WTC11 (cell line): ENCODE measurements at regions not wholly inside any gene's neighbourhood (a gene's known extent, or its start where the extent isn't known, plus 50 kb on each side); places are given as distances from the start of the nearest gene placed in this dataset.

ENCODE experiments used
- ATAC-seq: fragments of 200-7000 bp; cut with Tn5 transposase; 2 replicates; pipeline ENCODE4 v1.10.0; 2021; ENCODE audit warnings: mild to moderate bottlenecking, moderate library complexity
- CTCF ChIA-PET: fragments of 300-600 bp; sonication (Branson Sonifier 250); formaldehyde crosslinking; loops from one replicate; lab custom pipeline; 2021; ENCODE audit warnings: antibody characterized with exemption; lab: Charles Lee
- POLR2A ChIA-PET: fragments of 350-600 bp; sonication (Branson Sonifier 250); formaldehyde crosslinking; loops from one replicate; lab custom pipeline; 2021; ENCODE audit warnings: antibody characterized with exemption; lab: Charles Lee
- DNase-seq: peaks from one replicate; pipeline ENCODE4 v3.0.0; 2021; ENCODE audit warnings: low spot score
- H3K27ac Mint-ChIP-seq: 2 replicates; pipeline ENCODE4 v1.8.0; 2021; ENCODE audit warnings: mixed read lengths
- H3K27me3 Mint-ChIP-seq: 2 replicates; pipeline ENCODE4 v1.8.0; 2021; ENCODE audit warnings: low read depth, mild to moderate bottlenecking, moderate library complexity, mixed read lengths
- H3K36me3 Mint-ChIP-seq: 2 replicates; pipeline ENCODE4 v1.8.0; 2021; ENCODE audit warnings: mixed read lengths
- H3K4me1 Mint-ChIP-seq: 2 replicates; pipeline ENCODE4 v1.8.0; 2022; ENCODE audit warnings: mixed read lengths
- H3K4me3 Mint-ChIP-seq: 2 replicates; pipeline ENCODE4 v1.8.0; 2021; ENCODE audit warnings: mild to moderate bottlenecking, moderate library complexity, mixed read lengths
- H3K9me3 Mint-ChIP-seq: 2 replicates; pipeline ENCODE4 v1.8.0; 2021; ENCODE audit warnings: mixed read lengths
- CREM ChIP-seq: sonication (generic); formaldehyde crosslinking; IDR thresholded peaks from 2 replicates; pipeline ENCODE4 v1.8.1; 2022; ENCODE audit warnings: mild to moderate bottlenecking, missing genetic modification reagents, moderate library complexity
- FOXK1 ChIP-seq: sonication (generic); formaldehyde crosslinking; IDR thresholded peaks from 2 replicates; pipeline ENCODE4 v1.8.0; 2022; ENCODE audit warnings: mild to moderate bottlenecking, moderate library complexity, missing genetic modification reagents
- NFE2L1 ChIP-seq: sonication (generic); formaldehyde crosslinking; IDR thresholded peaks from 2 replicates; pipeline ENCODE4 v1.8.1; 2023; ENCODE audit warnings: missing genetic modification reagents
- SMAD3 ChIP-seq: sonication (generic); formaldehyde crosslinking; IDR thresholded peaks from 2 replicates; pipeline ENCODE4 v1.8.0; 2022; ENCODE audit warnings: missing genetic modification reagents, mild to moderate bottlenecking, borderline replicate concordance
- TEAD4 ChIP-seq: sonication (generic); formaldehyde crosslinking; IDR thresholded peaks from 2 replicates; pipeline ENCODE4 v1.8.0; 2022; ENCODE audit warnings: mild to moderate bottlenecking, missing genetic modification reagents
- TP53 ChIP-seq: sonication (generic); formaldehyde crosslinking; IDR thresholded peaks from 2 replicates; pipeline ENCODE4 v1.8.1; 2023; ENCODE audit warnings: mild to moderate bottlenecking, missing genetic modification reagents
- ZBTB21 ChIP-seq: sonication (generic); formaldehyde crosslinking; IDR thresholded peaks from 2 replicates; pipeline ENCODE4 v1.8.1; 2023; ENCODE audit warnings: mild to moderate bottlenecking, missing genetic modification reagents, borderline replicate concordance
- ZNF219 ChIP-seq: sonication (generic); formaldehyde crosslinking; IDR thresholded peaks from 2 replicates; pipeline ENCODE4 v1.8.0; 2023; ENCODE audit warnings: missing genetic modification reagents, mild to moderate bottlenecking, borderline replicate concordance
- TF ChIP-seq, protein P1 (sequence below): sonication (generic); formaldehyde crosslinking; IDR thresholded peaks from 2 replicates; pipeline ENCODE4 v1.8.1; 2022; ENCODE audit warnings: missing genetic modification reagents, borderline replicate concordance
- TF ChIP-seq, protein P2 (sequence below): sonication (generic); formaldehyde crosslinking; IDR thresholded peaks from 2 replicates; pipeline ENCODE4 v1.8.1; 2023; ENCODE audit warnings: mild to moderate bottlenecking, moderate library complexity, missing genetic modification reagents
- TF ChIP-seq, protein P3 (sequence below): sonication (generic); formaldehyde crosslinking; conservative IDR thresholded peaks from 2 replicates; pipeline ENCODE4 v1.8.1; 2022; ENCODE audit warnings: mild to moderate bottlenecking, missing genetic modification reagents
- TF ChIP-seq, protein P4 (sequence below): sonication (generic); formaldehyde crosslinking; IDR thresholded peaks from 2 replicates; pipeline ENCODE4 v1.8.0; 2022; ENCODE audit warnings: mild to moderate bottlenecking, missing genetic modification reagents
- TF ChIP-seq, protein P5 (sequence below): fragments of 250-450 bp; sonication (Bioruptor Pico); IDR thresholded peaks from 2 replicates; pipeline ENCODE4 v1.9.0; 2021; ENCODE audit warnings: mild to moderate bottlenecking
- TF ChIP-seq, protein P6 (sequence below): sonication (generic); formaldehyde crosslinking; IDR thresholded peaks from 2 replicates; pipeline ENCODE4 v1.8.1; 2022; ENCODE audit warnings: low read depth, mild to moderate bottlenecking, moderate library complexity, missing genetic modification reagents, borderline replicate concordance
- TF ChIP-seq, protein P7 (sequence below): fragments of 200-600 bp; IDR thresholded peaks from 2 replicates; pipeline ENCODE4 v1.8.0; 2022; ENCODE audit warnings: antibody characterized with exemption
- TF ChIP-seq, protein P8 (sequence below): sonication (generic); formaldehyde crosslinking; IDR thresholded peaks from 2 replicates; pipeline ENCODE4 v1.8.0; 2023; ENCODE audit warnings: missing genetic modification reagents
- TF ChIP-seq, protein P9 (sequence below): sonication (generic); formaldehyde crosslinking; IDR thresholded peaks from 2 replicates; pipeline ENCODE4 v1.8.0; 2022; ENCODE audit warnings: mild to moderate bottlenecking, missing genetic modification reagents
- TF ChIP-seq, protein P10 (sequence below): sonication (generic); formaldehyde crosslinking; IDR thresholded peaks from 2 replicates; pipeline ENCODE4 v1.8.1; 2022; ENCODE audit warnings: low read depth, missing genetic modification reagents, borderline replicate concordance

DNA sequence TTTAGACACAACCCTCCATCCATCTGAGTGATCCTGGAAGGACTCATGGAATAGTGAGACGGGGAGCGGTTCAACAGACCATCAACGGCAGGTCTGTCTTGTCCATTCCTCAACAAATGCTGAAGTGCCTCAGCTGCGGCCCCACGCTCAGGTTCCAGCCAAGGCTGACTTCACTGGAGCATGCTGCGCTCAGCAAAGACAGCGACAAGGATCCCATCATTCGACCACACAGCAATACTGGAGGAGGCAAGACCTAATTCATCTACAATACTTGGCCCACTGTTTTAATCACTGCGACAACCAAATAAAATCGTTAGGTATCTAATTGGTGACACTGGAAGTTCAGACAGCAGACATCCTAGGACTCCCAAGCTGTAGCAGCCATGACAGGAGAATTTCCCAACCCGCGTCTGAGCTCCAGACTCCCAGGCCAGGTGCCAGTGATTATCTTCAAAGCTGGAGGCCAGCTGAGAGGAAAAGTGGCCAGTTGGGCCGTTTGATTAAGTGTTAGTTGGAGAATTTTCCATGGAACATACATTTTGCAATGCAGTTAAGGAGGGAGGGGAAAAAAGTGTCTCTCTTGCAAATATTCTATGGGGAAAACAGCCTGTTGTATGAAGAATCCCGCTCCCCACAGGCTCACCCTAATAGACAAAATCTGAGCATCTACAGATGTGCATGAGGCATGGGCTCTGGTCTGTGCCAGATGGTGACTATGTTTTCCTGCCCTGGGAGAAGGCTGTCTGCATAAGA lies 92.5 kb upstream of the SLC35G4 start:
- Mint-ChIP-seq H3K27me3 (peaks cover 12% of the 10 kb centered on the region), H3K36me3 (no peaks in the 10 kb centered on the region), H3K9me3 (peaks cover 4% of the 10 kb centered on the region; the same call in 1 of the 2 replicates), H3K4me3 (no peak overlapping the region), H3K27ac (no peak overlapping the region), H3K4me1 (peaks cover 4% of the 10 kb centered on the region; the same call in 1 of the 2 replicates)
- TF ChIP-seq FOXK1 (CRISPR knock-in tag), result no peak
- TF ChIP-seq, protein P1, sequence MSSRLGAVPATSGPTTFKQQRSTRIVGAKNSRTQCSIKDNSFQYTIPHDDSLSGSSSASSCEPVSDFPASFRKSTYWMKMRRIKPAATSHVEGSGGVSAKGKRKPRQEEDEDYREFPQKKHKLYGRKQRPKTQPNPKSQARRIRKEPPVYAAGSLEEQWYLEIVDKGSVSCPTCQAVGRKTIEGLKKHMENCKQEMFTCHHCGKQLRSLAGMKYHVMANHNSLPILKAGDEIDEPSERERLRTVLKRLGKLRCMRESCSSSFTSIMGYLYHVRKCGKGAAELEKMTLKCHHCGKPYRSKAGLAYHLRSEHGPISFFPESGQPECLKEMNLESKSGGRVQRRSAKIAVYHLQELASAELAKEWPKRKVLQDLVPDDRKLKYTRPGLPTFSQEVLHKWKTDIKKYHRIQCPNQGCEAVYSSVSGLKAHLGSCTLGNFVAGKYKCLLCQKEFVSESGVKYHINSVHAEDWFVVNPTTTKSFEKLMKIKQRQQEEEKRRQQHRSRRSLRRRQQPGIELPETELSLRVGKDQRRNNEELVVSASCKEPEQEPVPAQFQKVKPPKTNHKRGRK (CRISPR knock-in tag), result no peak
- TF ChIP-seq, protein P2, sequence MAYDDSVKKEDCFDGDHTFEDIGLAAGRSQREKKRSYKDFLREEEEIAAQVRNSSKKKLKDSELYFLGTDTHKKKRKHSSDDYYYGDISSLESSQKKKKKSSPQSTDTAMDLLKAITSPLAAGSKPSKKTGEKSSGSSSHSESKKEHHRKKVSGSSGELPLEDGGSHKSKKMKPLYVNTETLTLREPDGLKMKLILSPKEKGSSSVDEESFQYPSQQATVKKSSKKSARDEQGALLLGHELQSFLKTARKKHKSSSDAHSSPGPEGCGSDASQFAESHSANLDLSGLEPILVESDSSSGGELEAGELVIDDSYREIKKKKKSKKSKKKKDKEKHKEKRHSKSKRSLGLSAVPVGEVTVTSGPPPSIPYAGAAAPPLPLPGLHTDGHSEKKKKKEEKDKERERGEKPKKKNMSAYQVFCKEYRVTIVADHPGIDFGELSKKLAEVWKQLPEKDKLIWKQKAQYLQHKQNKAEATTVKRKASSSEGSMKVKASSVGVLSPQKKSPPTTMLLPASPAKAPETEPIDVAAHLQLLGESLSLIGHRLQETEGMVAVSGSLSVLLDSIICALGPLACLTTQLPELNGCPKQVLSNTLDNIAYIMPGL (CRISPR knock-in tag), result no peak
- TF ChIP-seq ZNF219 (CRISPR knock-in tag), result no peak
- TF ChIP-seq, protein P3, sequence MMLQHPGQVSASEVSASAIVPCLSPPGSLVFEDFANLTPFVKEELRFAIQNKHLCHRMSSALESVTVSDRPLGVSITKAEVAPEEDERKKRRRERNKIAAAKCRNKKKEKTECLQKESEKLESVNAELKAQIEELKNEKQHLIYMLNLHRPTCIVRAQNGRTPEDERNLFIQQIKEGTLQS (CRISPR knock-in tag), result no peak
- TF ChIP-seq, protein P4, sequence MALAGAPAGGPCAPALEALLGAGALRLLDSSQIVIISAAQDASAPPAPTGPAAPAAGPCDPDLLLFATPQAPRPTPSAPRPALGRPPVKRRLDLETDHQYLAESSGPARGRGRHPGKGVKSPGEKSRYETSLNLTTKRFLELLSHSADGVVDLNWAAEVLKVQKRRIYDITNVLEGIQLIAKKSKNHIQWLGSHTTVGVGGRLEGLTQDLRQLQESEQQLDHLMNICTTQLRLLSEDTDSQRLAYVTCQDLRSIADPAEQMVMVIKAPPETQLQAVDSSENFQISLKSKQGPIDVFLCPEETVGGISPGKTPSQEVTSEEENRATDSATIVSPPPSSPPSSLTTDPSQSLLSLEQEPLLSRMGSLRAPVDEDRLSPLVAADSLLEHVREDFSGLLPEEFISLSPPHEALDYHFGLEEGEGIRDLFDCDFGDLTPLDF, result no peak
- DNase-seq (no peak), ATAC-seq (no peak)
- POLR2A ChIA-PET, result no interaction called here
- CTCF ChIA-PET, result no interaction called here

DNA sequence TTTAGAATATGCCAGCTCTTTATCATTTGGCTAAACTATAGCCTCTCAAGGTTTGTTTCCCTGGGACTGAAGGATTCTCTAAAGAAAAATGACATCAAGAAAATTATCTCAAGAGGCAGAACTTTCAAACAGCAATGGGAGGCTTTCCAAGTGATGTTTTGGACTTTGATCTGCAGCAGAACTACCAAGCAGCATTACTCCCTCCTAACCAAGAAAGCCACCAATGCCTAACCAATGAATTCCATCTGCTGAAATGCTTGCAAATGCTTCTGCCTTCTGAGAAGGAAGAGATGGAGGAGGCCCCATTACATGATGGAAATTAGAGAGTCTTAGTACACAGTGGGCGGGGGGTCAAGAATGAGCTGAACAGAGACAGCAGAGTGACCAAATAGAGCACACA lies 95.1 kb upstream of the SLC35G4 start:
- Mint-ChIP-seq H3K4me1 (peaks cover 4% of the 10 kb centered on the region; the same call in 1 of the 2 replicates), H3K4me3 (no peak overlapping the region), H3K9me3 (no peaks in the 10 kb centered on the region), H3K27me3 (peaks cover 12% of the 10 kb centered on the region), H3K36me3 (no peaks in the 10 kb centered on the region), H3K27ac (no peak overlapping the region)
- ChIA-PET CTCF (interaction anchor here (1.6 kb wide), 1 partner anchor 204 kb away, joined by 4 read pairs; no protein-coding TSS in a partner anchor), POLR2A (no interaction called here)
- ATAC-seq (no peak), DNase-seq (no peak)
- TF ChIP-seq TP53, result no peak
- TF ChIP-seq CREM (CRISPR knock-in tag), result no peak
- no peak for TF ChIP-seq ZBTB21 (CRISPR knock-in tag)
- TF ChIP-seq, protein P5, sequence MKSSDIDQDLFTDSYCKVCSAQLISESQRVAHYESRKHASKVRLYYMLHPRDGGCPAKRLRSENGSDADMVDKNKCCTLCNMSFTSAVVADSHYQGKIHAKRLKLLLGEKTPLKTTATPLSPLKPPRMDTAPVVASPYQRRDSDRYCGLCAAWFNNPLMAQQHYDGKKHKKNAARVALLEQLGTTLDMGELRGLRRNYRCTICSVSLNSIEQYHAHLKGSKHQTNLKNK (CRISPR knock-in tag), result no peak
- TF ChIP-seq ZNF219 (CRISPR knock-in tag), result no peak
- TF ChIP-seq, protein P6, sequence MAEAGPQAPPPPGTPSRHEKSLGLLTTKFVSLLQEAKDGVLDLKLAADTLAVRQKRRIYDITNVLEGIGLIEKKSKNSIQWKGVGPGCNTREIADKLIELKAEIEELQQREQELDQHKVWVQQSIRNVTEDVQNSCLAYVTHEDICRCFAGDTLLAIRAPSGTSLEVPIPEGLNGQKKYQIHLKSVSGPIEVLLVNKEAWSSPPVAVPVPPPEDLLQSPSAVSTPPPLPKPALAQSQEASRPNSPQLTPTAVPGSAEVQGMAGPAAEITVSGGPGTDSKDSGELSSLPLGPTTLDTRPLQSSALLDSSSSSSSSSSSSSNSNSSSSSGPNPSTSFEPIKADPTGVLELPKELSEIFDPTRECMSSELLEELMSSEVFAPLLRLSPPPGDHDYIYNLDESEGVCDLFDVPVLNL (CRISPR knock-in tag), result no peak
- TF ChIP-seq, protein P7, sequence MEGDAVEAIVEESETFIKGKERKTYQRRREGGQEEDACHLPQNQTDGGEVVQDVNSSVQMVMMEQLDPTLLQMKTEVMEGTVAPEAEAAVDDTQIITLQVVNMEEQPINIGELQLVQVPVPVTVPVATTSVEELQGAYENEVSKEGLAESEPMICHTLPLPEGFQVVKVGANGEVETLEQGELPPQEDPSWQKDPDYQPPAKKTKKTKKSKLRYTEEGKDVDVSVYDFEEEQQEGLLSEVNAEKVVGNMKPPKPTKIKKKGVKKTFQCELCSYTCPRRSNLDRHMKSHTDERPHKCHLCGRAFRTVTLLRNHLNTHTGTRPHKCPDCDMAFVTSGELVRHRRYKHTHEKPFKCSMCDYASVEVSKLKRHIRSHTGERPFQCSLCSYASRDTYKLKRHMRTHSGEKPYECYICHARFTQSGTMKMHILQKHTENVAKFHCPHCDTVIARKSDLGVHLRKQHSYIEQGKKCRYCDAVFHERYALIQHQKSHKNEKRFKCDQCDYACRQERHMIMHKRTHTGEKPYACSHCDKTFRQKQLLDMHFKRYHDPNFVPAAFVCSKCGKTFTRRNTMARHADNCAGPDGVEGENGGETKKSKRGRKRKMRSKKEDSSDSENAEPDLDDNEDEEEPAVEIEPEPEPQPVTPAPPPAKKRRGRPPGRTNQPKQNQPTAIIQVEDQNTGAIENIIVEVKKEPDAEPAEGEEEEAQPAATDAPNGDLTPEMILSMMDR, result no peak
- TF ChIP-seq, protein P8, sequence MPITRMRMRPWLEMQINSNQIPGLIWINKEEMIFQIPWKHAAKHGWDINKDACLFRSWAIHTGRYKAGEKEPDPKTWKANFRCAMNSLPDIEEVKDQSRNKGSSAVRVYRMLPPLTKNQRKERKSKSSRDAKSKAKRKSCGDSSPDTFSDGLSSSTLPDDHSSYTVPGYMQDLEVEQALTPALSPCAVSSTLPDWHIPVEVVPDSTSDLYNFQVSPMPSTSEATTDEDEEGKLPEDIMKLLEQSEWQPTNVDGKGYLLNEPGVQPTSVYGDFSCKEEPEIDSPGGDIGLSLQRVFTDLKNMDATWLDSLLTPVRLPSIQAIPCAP (CRISPR knock-in tag), result no peak
- TF ChIP-seq SMAD3 (CRISPR knock-in tag), result no peak
- TF ChIP-seq, protein P9, sequence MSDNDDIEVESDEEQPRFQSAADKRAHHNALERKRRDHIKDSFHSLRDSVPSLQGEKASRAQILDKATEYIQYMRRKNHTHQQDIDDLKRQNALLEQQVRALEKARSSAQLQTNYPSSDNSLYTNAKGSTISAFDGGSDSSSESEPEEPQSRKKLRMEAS (CRISPR knock-in tag), result no peak
- TF ChIP-seq, protein P10, sequence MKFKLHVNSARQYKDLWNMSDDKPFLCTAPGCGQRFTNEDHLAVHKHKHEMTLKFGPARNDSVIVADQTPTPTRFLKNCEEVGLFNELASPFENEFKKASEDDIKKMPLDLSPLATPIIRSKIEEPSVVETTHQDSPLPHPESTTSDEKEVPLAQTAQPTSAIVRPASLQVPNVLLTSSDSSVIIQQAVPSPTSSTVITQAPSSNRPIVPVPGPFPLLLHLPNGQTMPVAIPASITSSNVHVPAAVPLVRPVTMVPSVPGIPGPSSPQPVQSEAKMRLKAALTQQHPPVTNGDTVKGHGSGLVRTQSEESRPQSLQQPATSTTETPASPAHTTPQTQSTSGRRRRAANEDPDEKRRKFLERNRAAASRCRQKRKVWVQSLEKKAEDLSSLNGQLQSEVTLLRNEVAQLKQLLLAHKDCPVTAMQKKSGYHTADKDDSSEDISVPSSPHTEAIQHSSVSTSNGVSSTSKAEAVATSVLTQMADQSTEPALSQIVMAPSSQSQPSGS (CRISPR knock-in tag), result no peak
- TF ChIP-seq TEAD4, result no peak
- TF ChIP-seq NFE2L1 (CRISPR knock-in tag), result no peak
